RPMI7951 (cell line): ENCODE measurements at regions not wholly inside any gene's neighbourhood (a gene's known extent, or its start where the extent isn't known, plus 50 kb on each side); places are given as distances from the start of the nearest gene placed in this dataset.

Experiments used
- DNase-seq: peaks from one replicate; pipeline ENCODE4 v3.0.0-alpha.2; 2012; ENCODE audit warnings: low read depth

GRCh38 chr10:58140691-58141347, 126.9 kb downstream of the IPMK start:
- no peak for DNase-seq

DNA sequence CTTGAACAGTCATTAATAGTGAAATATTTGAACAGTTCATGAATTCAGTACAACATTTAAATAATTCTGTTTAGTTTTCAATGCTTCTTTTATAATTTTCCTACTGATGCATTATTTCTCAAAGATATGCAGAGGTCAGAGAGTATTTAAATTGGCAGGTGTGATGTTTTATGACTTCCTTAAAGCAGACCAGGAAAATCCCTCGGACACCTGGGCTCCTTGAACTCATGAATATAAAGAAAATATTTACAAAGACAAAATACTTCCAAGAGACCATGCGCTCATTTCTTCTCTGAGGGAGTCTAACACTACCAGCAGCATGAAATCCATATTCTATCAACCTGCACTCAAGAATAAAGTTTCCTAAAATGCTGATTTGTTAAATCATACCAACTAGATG, 127.6 kb downstream of the IPMK start:
- no peak for DNase-seq

DNA sequence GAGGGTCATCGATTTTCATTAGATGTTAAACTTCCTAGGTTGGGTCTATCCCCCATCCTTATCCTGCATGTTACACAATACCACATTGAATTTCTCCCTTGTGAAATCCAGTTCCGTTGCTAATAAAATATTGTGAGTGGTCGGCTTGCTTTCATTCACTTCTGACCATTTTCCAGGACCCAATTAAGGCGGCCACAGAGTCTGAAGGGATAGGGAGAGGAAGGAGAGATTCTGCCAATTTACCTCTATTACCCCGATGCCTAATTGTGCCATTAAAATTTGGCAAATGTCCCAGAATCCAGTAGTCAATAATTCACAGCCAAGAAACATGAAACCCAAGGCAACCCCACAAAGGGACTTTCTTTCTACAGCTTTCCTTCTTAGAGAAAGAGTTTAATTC, 129.9 kb downstream of the IPMK start:
- DNase-seq, result no peak

DNA sequence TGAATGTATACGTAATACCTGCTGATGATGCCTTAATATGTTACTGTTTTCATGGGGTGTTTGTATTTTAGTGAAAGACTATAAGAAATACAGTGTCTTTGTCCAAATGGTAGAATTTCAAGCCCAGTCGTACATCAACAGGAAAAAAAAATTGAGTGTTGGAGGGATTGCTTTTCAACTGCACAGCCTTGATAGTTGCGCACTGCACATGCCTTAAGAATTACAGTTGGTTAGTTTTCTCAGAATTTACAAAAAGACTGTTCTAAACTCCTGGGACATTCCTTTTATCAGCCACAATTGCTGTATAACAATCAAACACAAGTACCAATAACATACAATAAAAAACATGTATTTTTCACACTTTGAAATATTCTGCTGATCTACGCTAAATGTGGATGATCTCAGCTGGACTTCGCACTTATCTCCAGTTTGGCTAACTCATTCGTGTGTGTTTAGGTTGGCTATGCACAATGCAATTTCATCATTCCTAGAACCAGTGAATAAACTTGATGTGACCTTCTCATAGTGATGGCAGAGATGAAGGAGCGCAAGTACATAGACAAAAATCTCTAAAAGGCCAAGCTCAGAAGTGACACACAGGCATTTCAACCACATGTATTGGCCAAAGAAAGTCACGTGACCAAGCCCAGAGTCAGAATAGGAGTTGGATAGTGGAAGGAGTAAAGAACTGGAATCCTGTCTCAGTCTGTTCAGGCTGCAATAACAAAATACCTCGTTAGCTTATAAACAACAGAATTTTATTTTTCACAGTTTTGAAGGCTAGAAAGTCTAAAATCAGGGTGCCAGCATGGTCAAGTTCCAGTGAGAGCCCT, 152.3 kb downstream of the IPMK start:
- no peak for DNase-seq

DNA sequence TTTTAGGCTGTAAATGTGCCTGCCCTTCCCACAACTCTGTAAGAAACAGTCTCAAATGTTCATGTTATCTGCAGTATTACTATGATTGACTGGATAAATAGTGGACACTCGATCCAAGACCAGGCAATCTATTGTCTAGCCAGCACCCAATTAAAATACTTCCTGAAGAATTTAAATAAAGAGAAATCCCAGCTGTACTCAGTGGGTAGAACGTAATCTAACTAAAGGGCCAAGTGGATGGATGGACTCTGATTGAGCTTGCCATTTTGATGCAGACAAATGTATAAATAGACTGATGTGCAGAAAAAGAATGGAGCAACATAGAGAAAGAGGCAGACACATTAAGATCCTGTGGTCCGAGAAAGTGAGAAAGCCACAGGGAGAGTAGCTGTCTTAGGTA, 158.0 kb downstream of the IPMK start:
- DNase-seq, result no peak

- DNase-seq, result peak; percentile 86
These were observed 160.2 kb downstream of the IPMK start for GRCh38 chr10:58107506-58107905.

DNA sequence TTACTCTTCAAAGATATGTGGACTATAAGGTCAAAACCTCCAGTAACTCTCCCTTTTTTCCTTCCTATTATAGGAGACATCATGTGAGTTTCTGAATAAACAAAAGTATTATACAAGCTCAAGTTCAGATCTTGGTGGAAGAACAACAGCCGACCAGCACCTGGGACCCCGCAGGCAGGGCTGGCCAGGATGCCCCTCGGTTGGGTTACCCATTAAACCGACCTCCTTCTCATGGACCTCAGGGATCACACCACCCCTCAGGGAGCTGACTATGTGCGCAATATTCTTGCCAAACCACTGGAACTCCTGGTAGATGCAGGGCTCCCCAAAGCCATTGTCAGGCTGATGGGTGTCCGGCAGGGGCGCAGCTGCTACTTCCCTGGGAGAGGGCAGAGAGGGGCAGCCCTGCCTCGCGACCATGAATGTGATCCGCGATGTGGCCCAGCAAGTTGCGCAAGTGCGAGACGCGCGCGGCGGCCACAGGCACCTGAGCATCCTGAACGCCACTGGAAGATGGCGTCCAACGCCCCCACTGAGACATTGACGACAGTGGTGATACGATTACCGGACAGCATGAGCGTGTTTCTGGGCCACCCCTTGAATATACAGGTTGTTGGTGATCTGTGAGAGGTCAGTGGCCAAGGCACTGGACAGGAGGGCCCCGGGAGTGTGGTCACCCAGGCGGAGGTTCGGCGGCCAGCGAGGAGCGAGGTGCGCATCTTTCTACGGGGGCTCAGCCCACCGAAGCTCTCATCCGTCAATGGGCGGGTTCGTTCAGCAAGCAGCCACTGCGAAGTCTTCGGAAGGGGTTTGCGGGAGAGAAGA, 161.3 kb downstream of the IPMK start:
- no peak for DNase-seq

- peak; percentile 51 for DNase-seq
These were observed 163.3 kb downstream of the IPMK start for GRCh38 chr10:58104351-58104751.

DNA sequence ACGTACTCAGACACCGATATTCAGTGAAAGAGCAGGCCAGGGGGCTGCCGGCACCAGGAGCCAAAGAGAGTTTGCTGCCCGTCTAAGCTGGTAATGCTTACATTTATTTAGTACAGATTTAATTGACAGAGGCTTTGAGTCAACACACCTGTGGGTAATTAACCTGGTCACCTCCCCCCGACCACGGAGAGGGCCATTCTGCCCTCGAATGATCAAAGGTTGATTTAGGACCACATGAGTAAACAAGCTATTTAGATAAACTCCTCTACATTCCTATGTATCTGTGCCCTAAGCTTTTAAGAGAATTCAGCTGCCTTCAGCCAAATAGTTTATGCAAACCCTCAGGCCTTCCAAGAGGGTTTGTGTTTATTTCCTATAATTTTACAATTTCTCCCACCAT, 164.8 kb downstream of the IPMK start:
- DNase-seq, result no peak

- DNase-seq, result no peak
These were observed 166.0 kb downstream of the IPMK start for GRCh38 chr10:58101682-58102081.

- DNase-seq, result no peak
These were observed 172.5 kb downstream of the IPMK start for GRCh38 chr10:58094985-58095718.

GRCh38 chr10:58091886-58092285, 175.8 kb downstream of the IPMK start:
- DNase-seq, result no peak

GRCh38 chr10:58089739-58090138, 178.0 kb downstream of the IPMK start:
- DNase-seq, result no peak

DNA sequence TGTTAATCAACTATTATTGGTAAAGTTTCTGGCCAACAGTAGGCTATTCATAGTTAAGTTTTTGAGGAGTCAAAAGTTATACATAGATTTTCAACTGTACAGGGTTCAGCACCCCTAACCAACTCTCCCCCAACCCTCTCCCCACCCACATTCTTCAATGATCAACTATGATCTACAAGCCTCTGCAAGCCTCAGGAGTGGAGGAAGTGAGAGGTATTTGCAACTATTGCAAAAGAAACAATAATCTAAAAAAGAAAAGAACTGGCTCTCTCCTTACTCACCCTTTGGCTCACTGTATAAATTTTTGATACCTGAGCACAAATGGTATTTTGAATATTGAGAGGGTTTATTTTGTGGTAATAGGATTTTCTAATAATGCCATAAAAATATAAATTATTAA, 179.8 kb downstream of the IPMK start:
- no peak for DNase-seq

DNA sequence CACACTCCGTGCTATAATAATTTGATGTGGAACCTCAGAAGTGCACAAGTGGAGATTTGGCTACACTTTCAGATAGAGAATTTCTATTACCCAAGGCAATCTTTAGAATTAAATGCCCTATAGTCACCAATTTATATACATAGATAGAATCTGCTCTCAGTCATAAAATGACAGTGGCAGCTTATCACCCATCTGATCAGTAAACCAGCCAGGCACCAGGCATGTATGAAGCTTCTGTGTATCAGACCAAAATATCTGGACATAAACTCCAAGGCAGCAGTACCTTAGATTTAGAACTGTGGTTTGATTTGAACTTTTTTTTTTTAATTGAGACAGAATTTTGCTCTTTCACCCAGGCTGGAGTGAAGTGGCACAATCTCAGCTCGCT, 180.9 kb downstream of the IPMK start:
- no peak for DNase-seq

- DNase-seq, result no peak
These were observed 181.4 kb downstream of the IPMK start for GRCh38 chr10:58086144-58086762.

GRCh38 chr10:58082248-58082647, 185.4 kb downstream of the IPMK start:
- no peak for DNase-seq

DNA sequence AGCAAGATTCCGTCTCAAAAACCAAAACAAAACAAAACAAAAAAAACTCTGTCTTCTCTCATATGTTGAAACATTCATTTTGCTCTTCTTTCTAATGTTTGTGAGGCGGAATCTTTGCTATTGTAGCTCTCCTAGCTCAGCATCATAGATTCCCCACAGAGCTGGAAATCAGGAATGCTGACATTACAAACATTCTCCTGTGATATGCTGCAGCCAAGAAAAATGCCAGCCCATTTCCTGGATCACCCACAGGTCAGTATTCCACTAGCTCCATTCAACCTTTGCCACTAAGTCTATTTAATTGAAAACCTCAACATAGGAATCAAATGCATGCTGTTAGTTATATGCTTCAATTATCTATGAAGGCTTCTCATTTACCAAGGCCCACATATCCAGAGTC, 186.3 kb downstream of the IPMK start:
- DNase-seq, result no peak

GRCh38 chr10:58079461-58079860, 188.2 kb downstream of the IPMK start:
- DNase-seq, result no peak

DNA sequence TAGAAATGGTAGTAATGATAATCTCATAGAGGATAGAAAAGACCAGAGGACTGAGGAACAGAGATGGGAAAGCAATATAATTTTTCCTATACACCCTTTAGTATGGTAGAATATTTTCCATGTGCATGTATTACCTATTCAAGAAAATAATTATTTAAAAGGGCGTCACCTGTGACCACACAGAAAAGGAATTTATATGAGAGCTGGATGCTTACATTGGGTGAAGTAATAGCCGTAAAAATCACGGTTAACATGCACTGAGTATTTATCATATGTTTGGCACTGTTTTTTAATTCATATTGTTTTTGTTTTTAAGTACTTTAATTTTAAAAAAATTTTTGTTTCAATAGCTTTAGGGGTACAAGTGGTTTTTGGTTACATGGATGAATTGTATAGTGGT, 195.1 kb downstream of the IPMK start:
- DNase-seq, result no peak

- no peak for DNase-seq
These were observed 196.7 kb downstream of the IPMK start for GRCh38 chr10:58070956-58071355.

GRCh38 chr10:58068809-58069208, 198.9 kb downstream of the IPMK start:
- DNase-seq, result no peak
